BLaER1 (cell line): ENCODE measurements at regions not wholly inside any gene's neighbourhood (a gene's known extent, or its start where the extent isn't known, plus 50 kb on each side); places are given as distances from the start of the nearest gene placed in this dataset.

Experiments used
- H3K27ac ChIP-seq: shearing (Covaris generic); formaldehyde crosslinking; 2 replicates; pipeline ENCODE4 v1.8.1; 2022
- H3K27me3 ChIP-seq: shearing (Covaris generic); formaldehyde crosslinking; 2 replicates; pipeline ENCODE4 v1.8.1; 2022
- H3K36me3 ChIP-seq: shearing (Covaris generic); formaldehyde crosslinking; 2 replicates; pipeline ENCODE4 v1.8.1; 2022
- H3K4me1 ChIP-seq: shearing (Covaris generic); formaldehyde crosslinking; 2 replicates; pipeline ENCODE4 v1.8.1; 2022
- H3K4me2 ChIP-seq: shearing (Covaris generic); formaldehyde crosslinking; 2 replicates; pipeline ENCODE4 v1.8.1; 2022
- H3K4me3 ChIP-seq: shearing (Covaris generic); formaldehyde crosslinking; 2 replicates; pipeline ENCODE4 v1.8.1; 2022
- H3K9ac ChIP-seq: shearing (Covaris generic); formaldehyde crosslinking; 2 replicates; pipeline ENCODE4 v1.8.1; 2022
- H3K9me3 ChIP-seq: shearing (Covaris generic); formaldehyde crosslinking; 2 replicates; pipeline ENCODE4 v1.8.1; 2022
- H4K20me1 ChIP-seq: shearing (Covaris generic); formaldehyde crosslinking; 2 replicates; pipeline ENCODE4 v1.8.1; 2022
- Cebpa-rat ChIP-seq: shearing (Covaris generic); IDR thresholded peaks from 2 replicates; pipeline ENCODE4 v1.8.1; 2022

GRCh38 chr5:137567226-137567625 lies 68.1 kb upstream of the SPOCK1 start:
- Histone ChIP-seq H3K9me3 (peaks cover 7% of the 10 kb centered on the region; the same call in 1 of the 2 replicates), H3K4me2 (no peak overlapping the region), H3K36me3 (no peaks in the 10 kb centered on the region), H3K4me3 (no peak overlapping the region), H3K9ac (no peak overlapping the region), H3K27me3 (no peaks in the 10 kb centered on the region), H4K20me1 (no peaks in the 10 kb centered on the region), H3K4me1 (peaks cover 48% of the 10 kb centered on the region), H3K27ac (no peak overlapping the region)
- no peak for TF ChIP-seq Cebpa-rat

GRCh38 chr5:137566780-137567179 lies 67.7 kb upstream of the SPOCK1 start:
- H3K27ac ChIP-seq, result no peak overlapping the region
- H3K9me3 ChIP-seq, result peaks cover 7% of the 10 kb centered on the region; the same call in 1 of the 2 replicates
- H3K36me3 ChIP-seq, result no peaks in the 10 kb centered on the region
- no peaks in the 10 kb centered on the region for H3K27me3 ChIP-seq
- no peak overlapping the region for H3K4me3 ChIP-seq
- no peak for TF ChIP-seq Cebpa-rat
- H3K9ac ChIP-seq, result no peak overlapping the region
- no peaks in the 10 kb centered on the region for H4K20me1 ChIP-seq
- H3K4me2 ChIP-seq, result no peak overlapping the region
- H3K4me1 ChIP-seq, result peaks cover 43% of the 10 kb centered on the region

- Histone ChIP-seq H3K27me3 (no peaks in the 10 kb centered on the region), H3K36me3 (no peaks in the 10 kb centered on the region), H3K9ac (no peak overlapping the region), H3K9me3 (peaks cover 7% of the 10 kb centered on the region; the same call in 1 of the 2 replicates), H3K4me1 (peaks cover 37% of the 10 kb centered on the region), H3K27ac (no peak overlapping the region), H4K20me1 (no peaks in the 10 kb centered on the region), H3K4me2 (no peak overlapping the region), H3K4me3 (no peak overlapping the region)
- TF ChIP-seq Cebpa-rat, result no peak
Observed at GRCh38 chr5:137566118-137566541, 67.0 kb upstream of the SPOCK1 start.

- Histone ChIP-seq H3K4me2 (no peak overlapping the region), H3K27me3 (no peaks in the 10 kb centered on the region), H3K36me3 (no peaks in the 10 kb centered on the region), H3K4me1 (peaks cover 30% of the 10 kb centered on the region), H3K4me3 (no peak overlapping the region), H3K9me3 (peaks cover 7% of the 10 kb centered on the region; the same call in 1 of the 2 replicates), H4K20me1 (no peaks in the 10 kb centered on the region), H3K9ac (no peak overlapping the region), H3K27ac (no peak overlapping the region)
- no peak for TF ChIP-seq Cebpa-rat
Observed at GRCh38 chr5:137565450-137565849, 66.3 kb upstream of the SPOCK1 start.

GRCh38 chr5:137564398-137564961 lies 65.4 kb upstream of the SPOCK1 start:
- Histone ChIP-seq H3K27me3 (no peaks in the 10 kb centered on the region), H3K4me1 (peaks cover 20% of the 10 kb centered on the region), H3K36me3 (no peaks in the 10 kb centered on the region), H4K20me1 (no peaks in the 10 kb centered on the region), H3K9ac (no peak overlapping the region), H3K9me3 (no peaks in the 10 kb centered on the region), H3K4me2 (peak overlapping the region; percentile 71), H3K4me3 (no peak overlapping the region), H3K27ac (peak overlapping the region; percentile 28; the same call in 1 of the 2 replicates)
- TF ChIP-seq Cebpa-rat, result no peak

GRCh38 chr5:137563646-137564397 lies 64.7 kb upstream of the SPOCK1 start:
- Histone ChIP-seq H3K27ac (peak overlapping the region; percentile 28), H4K20me1 (no peaks in the 10 kb centered on the region), H3K9me3 (no peaks in the 10 kb centered on the region), H3K4me1 (peaks cover 18% of the 10 kb centered on the region), H3K4me2 (peak overlapping the region; percentile 71), H3K36me3 (no peaks in the 10 kb centered on the region), H3K4me3 (no peak overlapping the region), H3K9ac (no peak overlapping the region; the same call in 1 of the 2 replicates), H3K27me3 (no peaks in the 10 kb centered on the region)
- peak; percentile 79 for TF ChIP-seq Cebpa-rat

GRCh38 chr5:137563301-137563645 lies 64.1 kb upstream of the SPOCK1 start:
- Histone ChIP-seq H4K20me1 (no peaks in the 10 kb centered on the region), H3K9ac (no peak overlapping the region), H3K4me1 (peaks cover 18% of the 10 kb centered on the region), H3K27me3 (no peaks in the 10 kb centered on the region), H3K4me2 (peak overlapping the region; percentile 71), H3K4me3 (no peak overlapping the region), H3K9me3 (no peaks in the 10 kb centered on the region), H3K27ac (peak overlapping the region; percentile 28), H3K36me3 (no peaks in the 10 kb centered on the region)
- TF ChIP-seq Cebpa-rat, result no peak

- H3K9me3 ChIP-seq, result no peaks in the 10 kb centered on the region
- H3K27me3 ChIP-seq, result no peaks in the 10 kb centered on the region
- no peak for TF ChIP-seq Cebpa-rat
- H3K27ac ChIP-seq, result no peak overlapping the region
- no peak overlapping the region for H3K4me2 ChIP-seq
- H3K4me1 ChIP-seq, result peaks cover 18% of the 10 kb centered on the region
- H3K36me3 ChIP-seq, result no peaks in the 10 kb centered on the region
- H4K20me1 ChIP-seq, result no peaks in the 10 kb centered on the region
- H3K4me3 ChIP-seq, result no peak overlapping the region
- no peak overlapping the region for H3K9ac ChIP-seq
Observed at GRCh38 chr5:137561608-137562007, 62.5 kb upstream of the SPOCK1 start.

GRCh38 chr5:137560420-137560819 lies 61.3 kb upstream of the SPOCK1 start:
- Histone ChIP-seq H3K9ac (no peak overlapping the region), H3K9me3 (no peaks in the 10 kb centered on the region), H3K4me1 (peaks cover 18% of the 10 kb centered on the region), H3K4me2 (no peak overlapping the region), H4K20me1 (no peaks in the 10 kb centered on the region), H3K27ac (no peak overlapping the region), H3K4me3 (no peak overlapping the region), H3K36me3 (no peaks in the 10 kb centered on the region), H3K27me3 (no peaks in the 10 kb centered on the region)
- no peak for TF ChIP-seq Cebpa-rat
